Ascending aorta (tissue), 2 donors: ENCODE measurements at regions not wholly inside any gene's neighbourhood (a gene's known extent, or its start where the extent isn't known, plus 50 kb on each side); places are given as distances from the start of the nearest gene placed in this dataset.

Source experiments
- DNase-seq, 2 donors: peaks; one replicate each; pipeline ENCODE4 v3.0.0-alpha.2; 2019; ENCODE audit warnings: low spot score in 2 of 2
- H3K27ac ChIP-seq, 2 donors: fragments of 200-600 bp; sonication (generic); one replicate each; pipeline ENCODE4 v1.5.1; 2016 to 2017; ENCODE audit warnings: mild to moderate bottlenecking in 1 of 2
- H3K27me3 ChIP-seq: fragments of 200-600 bp; sonication (generic); one replicate; pipeline ENCODE4 v1.5.1; 2017
- H3K36me3 ChIP-seq, 2 donors: fragments of 200-600 bp; sonication (generic); one replicate each; pipeline ENCODE4 v1.5.1; 2016
- H3K4me1 ChIP-seq, 2 donors: fragments of 200-600 bp; sonication (generic); one replicate each; pipeline ENCODE4 v1.5.1; 2016 to 2017; ENCODE audit warnings: mild to moderate bottlenecking in 1 of 2
- H3K4me3 ChIP-seq, 2 donors: fragments of 200-600 bp; sonication (generic); one replicate each; pipeline ENCODE4 v1.5.1; 2016 to 2017; ENCODE audit warnings: mild to moderate bottlenecking in 1 of 2
- H3K9me3 ChIP-seq, 2 donors: fragments of 200-600 bp; sonication (generic); one replicate each; pipeline ENCODE4 v1.5.1; 2016
- CTCF ChIP-seq, 3 experiments: fragments of 200-600 bp in 2 of 3; fragments of 450-650 bp in 1 of 3; sonication (generic) in 2 of 3; IDR thresholded peaks; one replicate each; pipeline ENCODE4 v1.5.1; 2016 to 2019; ENCODE audit warnings: antibody characterized with exemption in 3 of 3, mild to moderate bottlenecking in 1 of 3, moderate library complexity in 1 of 3
- intact Hi-C: fragments of 100-400 bp; cut with DNase I; formaldehyde crosslinking; loops from one replicate; pipeline ENCODE4 v1.15.1; 2023

GRCh38 chr9:82554381-82554780 is 508.6 kb downstream of the RASEF start:
- DNase-seq: no peak
- Histone ChIP-seq H3K27me3 (no peaks in the 10 kb centered on the region), H3K4me3 (no peak overlapping the region), H3K36me3 (no peaks in the 10 kb centered on the region), H3K27ac (no peak overlapping the region), H3K4me1 (no peaks in the 10 kb centered on the region), H3K9me3 (no peaks in the 10 kb centered on the region)
- intact Hi-C loops: no loop called here
- no peak for TF ChIP-seq CTCF (IDR thresholded peaks at IDR 0.05)

- intact Hi-C loops: no loop called here
- no peak overlapping the region for H3K27ac ChIP-seq
- TF ChIP-seq CTCF (IDR thresholded peaks at IDR 0.05): no peak
Measured at GRCh38 chr9:82555031-82555430, 507.9 kb downstream of the RASEF start.

GRCh38 chr9:82555431-82556051 is 507.4 kb downstream of the RASEF start:
- no peak overlapping the region for H3K4me3 ChIP-seq
- intact Hi-C loops: no loop called here
- H3K27ac ChIP-seq: no peak overlapping the region
- no peak for TF ChIP-seq CTCF (IDR thresholded peaks at IDR 0.05)
- H3K9me3 ChIP-seq: no peaks in the 10 kb centered on the region
- H3K36me3 ChIP-seq: no peaks in the 10 kb centered on the region
- H3K4me1 ChIP-seq: no peaks in the 10 kb centered on the region
- H3K27me3 ChIP-seq: no peaks in the 10 kb centered on the region
- no peak for DNase-seq

More at GRCh38 chr9:82555031-82555430, 507.9 kb downstream of the RASEF start:
- H3K36me3 ChIP-seq: no peaks in the 10 kb centered on the region
- H3K4me3 ChIP-seq: no peak overlapping the region
- no peaks in the 10 kb centered on the region for H3K4me1 ChIP-seq
- DNase-seq: no peak
- no peaks in the 10 kb centered on the region for H3K9me3 ChIP-seq
- no peaks in the 10 kb centered on the region for H3K27me3 ChIP-seq

- H3K4me1 ChIP-seq: no peaks in the 10 kb centered on the region
- intact Hi-C loops: no loop called here
- no peak overlapping the region for H3K4me3 ChIP-seq
- no peaks in the 10 kb centered on the region for H3K9me3 ChIP-seq
- no peaks in the 10 kb centered on the region for H3K27me3 ChIP-seq
- no peak for DNase-seq
- no peak for TF ChIP-seq CTCF (IDR thresholded peaks at IDR 0.05)
- H3K36me3 ChIP-seq: no peaks in the 10 kb centered on the region
- no peak overlapping the region for H3K27ac ChIP-seq
Measured at GRCh38 chr9:82558346-82558745, 504.6 kb downstream of the RASEF start.

GRCh38 chr9:82558855-82559630 is 503.9 kb downstream of the RASEF start:
- H3K27me3 ChIP-seq: no peaks in the 10 kb centered on the region
- intact Hi-C loops: no loop called here
- H3K36me3 ChIP-seq: no peaks in the 10 kb centered on the region
- TF ChIP-seq CTCF (IDR thresholded peaks at IDR 0.05): no peak
- H3K9me3 ChIP-seq: no peaks in the 10 kb centered on the region
- no peak overlapping the region for H3K27ac ChIP-seq
- H3K4me3 ChIP-seq: no peak overlapping the region
- no peak for DNase-seq
- H3K4me1 ChIP-seq: no peaks in the 10 kb centered on the region
